ENCODE measurements at regions not wholly inside any gene's neighbourhood (a gene's known extent, or its start where the extent isn't known, plus 50 kb on each side); places are given as distances from the start of the nearest gene placed in this dataset.

GRCh38 chr3:154743418-154743817 lies 313.4 kb upstream of the GPR149 start:
- TF ChIP-seq CTCF (IDR thresholded peaks at IDR 0.05; ENCODE audit: low read length) (no peak), EZH2 (IDR thresholded peaks at IDR 0.05; ENCODE audit: borderline replicate concordance, low read length) (no peak)

Data from OCI-LY1 (cell line).